Cardiac muscle cell (in vitro differentiated cells and primary cell): ENCODE measurements at regions not wholly inside any gene's neighbourhood (a gene's known extent, or its start where the extent isn't known, plus 50 kb on each side); places are given as distances from the start of the nearest gene placed in this dataset.

Experiments used
- DNase-seq, 2 donors: peaks; one replicate each; pipeline versions ENCODE4 v3.0.0 to v3.0.0-alpha.2; 2010 to 2017; ENCODE audit warnings: low read depth in 1 of 2, low spot score in 1 of 2
- H3K27ac ChIP-seq: fragments of 200-600 bp; sonication (generic); 2 replicates; pipeline ENCODE4 v1.5.1; 2016
- H3K27me3 ChIP-seq: fragments of 200-600 bp; sonication (generic); 2 replicates; pipeline ENCODE4 v1.6.0; 2016; ENCODE audit warnings: control low read depth
- H3K36me3 ChIP-seq: fragments of 200-600 bp; sonication (generic); 2 replicates; pipeline ENCODE4 v1.5.1; 2016; ENCODE audit warnings: control low read depth
- H3K4me1 ChIP-seq: fragments of 200-600 bp; sonication (generic); 2 replicates; pipeline ENCODE4 v1.8.1; 2017; ENCODE audit warnings: low read depth, mild to moderate bottlenecking, mixed run types
- H3K4me3 ChIP-seq: fragments of 200-600 bp; sonication (generic); 2 replicates; pipeline ENCODE4 v1.5.1; 2016; ENCODE audit warnings: mild to moderate bottlenecking
- H3K9me3 ChIP-seq: fragments of 200-600 bp; sonication (generic); 2 replicates; pipeline ENCODE4 v1.5.1; 2017; ENCODE audit warnings: low read depth, mild to moderate bottlenecking, control low read depth
- TF ChIP-seq, protein P1 (sequence below): IDR thresholded peaks from 2 replicates; pipeline ENCODE4 v1.5.1; 2012; ENCODE audit warnings: low read depth, mild to moderate bottlenecking, low read length

DNA sequence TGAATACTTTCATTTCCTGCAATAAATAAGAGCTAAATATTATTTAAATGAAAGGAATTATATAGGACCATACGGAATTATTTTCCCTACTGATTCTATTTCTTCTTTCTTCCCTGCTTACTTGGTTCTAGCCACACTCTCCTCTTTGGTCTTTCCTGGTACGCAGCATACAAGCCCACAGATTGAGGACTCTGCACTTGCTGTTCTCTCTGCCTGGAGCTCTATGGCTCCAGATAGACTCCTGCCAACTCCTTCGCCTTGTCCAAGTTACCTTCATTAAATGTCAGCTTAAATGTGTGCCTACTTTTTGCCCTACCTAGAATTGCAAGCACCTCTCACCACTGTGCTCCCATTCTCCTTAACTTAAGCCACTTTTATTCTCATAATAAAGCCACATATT lies 203.4 kb downstream of the MDFIC start:
- Histone ChIP-seq H3K27me3 (no peaks in the 10 kb centered on the region), H3K36me3 (no peaks in the 10 kb centered on the region), H3K27ac (no peak overlapping the region), H3K9me3 (no peaks in the 10 kb centered on the region), H3K4me1 (no peaks in the 10 kb centered on the region), H3K4me3 (no peak overlapping the region)
- no peak for DNase-seq
- TF ChIP-seq, protein P1, sequence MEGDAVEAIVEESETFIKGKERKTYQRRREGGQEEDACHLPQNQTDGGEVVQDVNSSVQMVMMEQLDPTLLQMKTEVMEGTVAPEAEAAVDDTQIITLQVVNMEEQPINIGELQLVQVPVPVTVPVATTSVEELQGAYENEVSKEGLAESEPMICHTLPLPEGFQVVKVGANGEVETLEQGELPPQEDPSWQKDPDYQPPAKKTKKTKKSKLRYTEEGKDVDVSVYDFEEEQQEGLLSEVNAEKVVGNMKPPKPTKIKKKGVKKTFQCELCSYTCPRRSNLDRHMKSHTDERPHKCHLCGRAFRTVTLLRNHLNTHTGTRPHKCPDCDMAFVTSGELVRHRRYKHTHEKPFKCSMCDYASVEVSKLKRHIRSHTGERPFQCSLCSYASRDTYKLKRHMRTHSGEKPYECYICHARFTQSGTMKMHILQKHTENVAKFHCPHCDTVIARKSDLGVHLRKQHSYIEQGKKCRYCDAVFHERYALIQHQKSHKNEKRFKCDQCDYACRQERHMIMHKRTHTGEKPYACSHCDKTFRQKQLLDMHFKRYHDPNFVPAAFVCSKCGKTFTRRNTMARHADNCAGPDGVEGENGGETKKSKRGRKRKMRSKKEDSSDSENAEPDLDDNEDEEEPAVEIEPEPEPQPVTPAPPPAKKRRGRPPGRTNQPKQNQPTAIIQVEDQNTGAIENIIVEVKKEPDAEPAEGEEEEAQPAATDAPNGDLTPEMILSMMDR, result no peak

DNA sequence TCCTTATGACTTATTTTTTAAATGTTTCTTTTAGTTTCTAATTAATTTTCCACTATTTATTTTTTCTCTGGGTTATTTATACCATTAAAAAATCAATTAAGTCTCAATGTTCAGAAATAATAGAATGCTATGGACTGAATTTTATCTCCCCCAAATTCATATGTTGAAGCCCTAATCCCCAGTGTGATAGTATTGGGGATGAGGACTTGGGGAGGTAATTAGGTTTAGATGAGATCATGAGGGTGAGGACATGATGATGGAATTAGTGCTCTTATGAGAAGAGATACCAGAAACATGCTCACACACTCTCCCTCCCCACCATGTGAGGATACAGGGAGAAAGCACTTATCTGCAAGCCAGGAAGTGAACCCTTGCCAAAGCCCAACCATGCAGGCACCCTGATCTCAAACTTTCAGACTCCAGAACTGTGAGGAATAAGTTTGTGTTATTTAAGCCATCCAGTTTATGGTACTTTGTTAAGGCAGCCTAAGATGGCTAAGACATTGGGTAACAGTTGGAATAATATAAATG lies 202.6 kb downstream of the MDFIC start:
- Histone ChIP-seq H3K4me1 (no peaks in the 10 kb centered on the region), H3K4me3 (no peak overlapping the region), H3K9me3 (no peaks in the 10 kb centered on the region), H3K27me3 (no peaks in the 10 kb centered on the region), H3K27ac (no peak overlapping the region), H3K36me3 (no peaks in the 10 kb centered on the region)
- TF ChIP-seq, protein P1, result no peak
- DNase-seq, result peak in 1 of 2 donors; percentile 68

GRCh38 chr7:115123441-115123840 lies 201.5 kb downstream of the MDFIC start:
- Histone ChIP-seq H3K36me3 (no peaks in the 10 kb centered on the region), H3K4me1 (no peaks in the 10 kb centered on the region), H3K9me3 (no peaks in the 10 kb centered on the region), H3K27ac (no peak overlapping the region), H3K4me3 (no peak overlapping the region), H3K27me3 (no peaks in the 10 kb centered on the region)
- no peak for DNase-seq
- TF ChIP-seq, protein P1, result no peak

DNA sequence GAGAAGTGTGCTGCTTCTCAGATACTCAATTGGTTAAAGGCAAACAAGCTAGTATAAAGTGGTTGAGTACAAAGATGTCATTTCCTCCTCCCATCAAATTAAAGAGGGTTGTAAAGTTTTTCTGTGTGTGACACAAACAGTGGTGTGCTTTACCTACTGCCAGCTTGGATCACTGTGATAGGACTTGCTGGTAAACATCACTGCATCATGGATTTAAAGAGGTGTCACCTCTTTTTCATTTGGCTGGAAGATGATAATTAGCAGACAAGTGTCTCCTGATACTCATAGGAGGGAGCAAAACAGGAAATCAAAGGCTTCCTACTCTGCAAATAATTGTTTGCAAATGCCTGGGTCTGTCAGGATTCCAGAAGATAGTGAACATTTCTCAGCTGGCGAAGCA lies 200.5 kb downstream of the MDFIC start:
- Histone ChIP-seq H3K4me1 (no peaks in the 10 kb centered on the region), H3K36me3 (no peaks in the 10 kb centered on the region), H3K9me3 (no peaks in the 10 kb centered on the region)

DNA sequence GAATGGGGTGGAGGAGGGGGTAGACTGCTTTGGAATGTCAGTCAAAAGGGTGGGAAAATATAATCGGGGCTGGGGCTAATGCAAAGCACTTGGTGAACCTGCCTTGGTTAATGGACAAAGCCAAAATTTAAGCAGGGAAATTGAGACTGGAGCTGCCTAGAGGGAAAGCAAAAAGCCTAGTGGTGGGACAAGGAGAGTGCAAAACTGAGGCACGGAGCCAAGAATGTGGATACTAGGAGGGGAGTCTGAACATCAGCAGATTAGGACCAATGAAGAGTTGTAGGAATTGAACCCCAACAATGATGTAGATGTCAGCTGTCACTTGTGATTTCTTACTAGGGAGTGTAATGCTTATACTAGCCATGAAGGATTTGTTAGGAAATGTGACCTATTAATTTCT lies 195.9 kb downstream of the MDFIC start:
- TF ChIP-seq, protein P1, result no peak
- DNase-seq, result no peak
- H3K4me3 ChIP-seq, result no peak overlapping the region
- no peak overlapping the region for H3K27ac ChIP-seq
- H3K27me3 ChIP-seq, result no peaks in the 10 kb centered on the region
- H3K9me3 ChIP-seq, result no peaks in the 10 kb centered on the region
- no peaks in the 10 kb centered on the region for H3K36me3 ChIP-seq
- no peaks in the 10 kb centered on the region for H3K4me1 ChIP-seq

More for the DNA sequence above, 200.5 kb downstream of the MDFIC start:
- TF ChIP-seq, protein P1, result no peak
- Histone ChIP-seq H3K4me3 (no peak overlapping the region), H3K27ac (no peak overlapping the region), H3K27me3 (no peaks in the 10 kb centered on the region)
- no peak for DNase-seq
